Activated naive CD4-positive, alpha-beta T cell treated with anti-CD3 and anti-CD28 coated beads for 36 hours (primary cell): ENCODE measurements at regions not wholly inside any gene's neighbourhood (a gene's known extent, or its start where the extent isn't known, plus 50 kb on each side); places are given as distances from the start of the nearest gene placed in this dataset.

ENCODE experiments used
- CTCF ChIA-PET: fragments of 350-600 bp; sonication (Branson Sonifier 250); formaldehyde crosslinking; loops from one replicate; lab custom pipeline; 2021; ENCODE audit warnings: antibody characterized with exemption; lab: Charles Lee
- DNase-seq: peaks from one replicate; pipeline ENCODE4 v3.0.0-alpha.2; 2020
- H3K27ac Mint-ChIP-seq: one replicate; pipeline ENCODE4 v1.8.0; 2021; ENCODE audit warnings: mild to moderate bottlenecking, mixed read lengths
- H3K27me3 Mint-ChIP-seq: one replicate; pipeline ENCODE4 v1.8.0; 2021; ENCODE audit warnings: low read depth, mixed read lengths
- H3K36me3 Mint-ChIP-seq: one replicate; pipeline ENCODE4 v1.8.0; 2021; ENCODE audit warnings: low read depth, mixed read lengths
- H3K4me1 Mint-ChIP-seq: one replicate; pipeline ENCODE4 v1.8.0; 2021; ENCODE audit warnings: low read depth, mixed read lengths
- H3K4me3 Mint-ChIP-seq: one replicate; pipeline ENCODE4 v1.8.0; 2021; ENCODE audit warnings: mild to moderate bottlenecking, moderate library complexity, mixed read lengths
- H3K9me3 Mint-ChIP-seq: one replicate; pipeline ENCODE4 v1.8.0; 2021; ENCODE audit warnings: mixed read lengths
- intact Hi-C: fragments of 100-400 bp; cut with micrococcal nuclease; formaldehyde crosslinking; loops from one replicate; pipeline ENCODE4 v1.15.1; 2023

GRCh38 chrX:103158317-103158621 is 56.6 kb upstream of the BEX4 start:
- no peak overlapping the region for H3K27ac Mint-ChIP-seq
- no peaks in the 10 kb centered on the region for H3K9me3 Mint-ChIP-seq
- H3K27me3 Mint-ChIP-seq, result no peaks in the 10 kb centered on the region
- CTCF ChIA-PET, result no interaction called here
- H3K4me3 Mint-ChIP-seq, result no peak overlapping the region
- no peaks in the 10 kb centered on the region for H3K36me3 Mint-ChIP-seq
- H3K4me1 Mint-ChIP-seq, result no peaks in the 10 kb centered on the region
- DNase-seq, result no peak
- intact Hi-C loops, result loop anchor here (1.0 kb wide), 1 partner anchor 207 kb away; no protein-coding TSS in a partner anchor

GRCh38 chrX:103157496-103158316 is 57.2 kb upstream of the BEX4 start:
- Mint-ChIP-seq H3K27ac (no peak overlapping the region), H3K4me3 (no peak overlapping the region), H3K9me3 (no peaks in the 10 kb centered on the region), H3K36me3 (no peaks in the 10 kb centered on the region), H3K27me3 (no peaks in the 10 kb centered on the region), H3K4me1 (no peaks in the 10 kb centered on the region)
- CTCF ChIA-PET, result interaction anchor here (1.2 kb wide), 1 partner anchor 223 kb away, joined by 3 read pairs; no protein-coding TSS in a partner anchor
- intact Hi-C loops, result loop anchor here (1.0 kb wide), 1 partner anchor 206 kb away; no protein-coding TSS in a partner anchor
- DNase-seq, result peak; percentile 31

- CTCF ChIA-PET, result interaction anchor here (1.0 kb wide), 1 partner anchor 204 kb away, joined by 3 read pairs; no protein-coding TSS in a partner anchor
- intact Hi-C loops, result no loop called here
- no peak for DNase-seq
- Mint-ChIP-seq H3K36me3 (no peaks in the 10 kb centered on the region), H3K4me3 (no peak overlapping the region), H3K4me1 (peaks cover 4% of the 10 kb centered on the region), H3K27me3 (no peaks in the 10 kb centered on the region), H3K27ac (no peak overlapping the region), H3K9me3 (no peaks in the 10 kb centered on the region)
Measured at GRCh38 chrX:103155201-103155600, 59.7 kb upstream of the BEX4 start.

GRCh38 chrX:103153661-103154060 is 60.7 kb upstream of the NXF3 start:
- no peak overlapping the region for H3K4me3 Mint-ChIP-seq
- H3K4me1 Mint-ChIP-seq, result peaks cover 4% of the 10 kb centered on the region
- no peaks in the 10 kb centered on the region for H3K9me3 Mint-ChIP-seq
- no peaks in the 10 kb centered on the region for H3K27me3 Mint-ChIP-seq
- CTCF ChIA-PET, result no interaction called here
- DNase-seq, result no peak
- H3K36me3 Mint-ChIP-seq, result no peaks in the 10 kb centered on the region
- intact Hi-C loops, result no loop called here
- H3K27ac Mint-ChIP-seq, result no peak overlapping the region

GRCh38 chrX:103151799-103152198 is 58.9 kb upstream of the NXF3 start:
- H3K27me3 Mint-ChIP-seq, result no peaks in the 10 kb centered on the region
- peaks cover 4% of the 10 kb centered on the region for H3K4me1 Mint-ChIP-seq
- H3K9me3 Mint-ChIP-seq, result no peaks in the 10 kb centered on the region
- intact Hi-C loops, result no loop called here
- no peak overlapping the region for H3K27ac Mint-ChIP-seq
- no peaks in the 10 kb centered on the region for H3K36me3 Mint-ChIP-seq
- CTCF ChIA-PET, result no interaction called here
- DNase-seq, result no peak
- no peak overlapping the region for H3K4me3 Mint-ChIP-seq

- Mint-ChIP-seq H3K27ac (no peak overlapping the region), H3K27me3 (no peaks in the 10 kb centered on the region), H3K36me3 (no peaks in the 10 kb centered on the region), H3K4me3 (no peak overlapping the region), H3K4me1 (peaks cover 4% of the 10 kb centered on the region), H3K9me3 (no peaks in the 10 kb centered on the region)
- DNase-seq, result no peak
- intact Hi-C loops, result no loop called here
- CTCF ChIA-PET, result no interaction called here
Measured at GRCh38 chrX:103149652-103150051, 56.7 kb upstream of the NXF3 start.

GRCh38 chrX:103148075-103148474 is 55.1 kb upstream of the NXF3 start:
- no peaks in the 10 kb centered on the region for H3K27me3 Mint-ChIP-seq
- DNase-seq, result no peak
- CTCF ChIA-PET, result no interaction called here
- no peak overlapping the region for H3K27ac Mint-ChIP-seq
- no peaks in the 10 kb centered on the region for H3K9me3 Mint-ChIP-seq
- intact Hi-C loops, result no loop called here
- H3K4me1 Mint-ChIP-seq, result peaks cover 4% of the 10 kb centered on the region
- no peak overlapping the region for H3K4me3 Mint-ChIP-seq
- H3K36me3 Mint-ChIP-seq, result no peaks in the 10 kb centered on the region
